OCI-LY3 (cell line): ENCODE measurements at regions not wholly inside any gene's neighbourhood (a gene's known extent, or its start where the extent isn't known, plus 50 kb on each side); places are given as distances from the start of the nearest gene placed in this dataset.

Source experiments
- EZH2phosphoT487 ChIP-seq: fragments of 200-600 bp; shearing (Covaris generic); IDR thresholded peaks from 2 replicates; pipeline ENCODE4 v1.6.1; 2018; ENCODE audit warnings: antibody characterized with exemption, mixed run types, low read depth
- TF ChIP-seq, protein P1 (sequence below): fragments of 200-600, 300-600 bp; sonication (generic); IDR thresholded peaks from 2 replicates; pipeline ENCODE4 v1.5.1; 2014; ENCODE audit warnings: antibody characterized with exemption, low read length, low read depth

DNA sequence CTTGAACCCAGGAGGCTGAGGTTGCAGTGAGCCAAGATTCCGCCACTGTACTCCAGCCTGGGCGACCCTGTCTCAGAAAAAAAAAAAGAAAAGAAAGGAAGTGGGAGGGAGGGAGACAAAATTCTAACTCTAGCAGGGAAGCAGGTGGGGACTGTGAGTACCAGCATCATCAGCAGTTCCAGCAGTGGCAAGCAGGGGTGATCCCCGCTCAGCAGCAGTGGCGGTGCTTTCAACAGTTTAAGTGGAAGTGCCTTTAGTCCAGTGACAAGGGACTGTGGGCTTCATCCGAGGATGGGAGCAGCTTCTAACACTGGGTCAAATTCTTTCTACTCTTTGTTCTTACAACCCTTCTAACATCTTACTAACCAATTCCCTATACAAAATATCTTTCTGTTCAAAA lies 858.1 kb upstream of the ADAMTS5 start:
- TF ChIP-seq, protein P1, sequence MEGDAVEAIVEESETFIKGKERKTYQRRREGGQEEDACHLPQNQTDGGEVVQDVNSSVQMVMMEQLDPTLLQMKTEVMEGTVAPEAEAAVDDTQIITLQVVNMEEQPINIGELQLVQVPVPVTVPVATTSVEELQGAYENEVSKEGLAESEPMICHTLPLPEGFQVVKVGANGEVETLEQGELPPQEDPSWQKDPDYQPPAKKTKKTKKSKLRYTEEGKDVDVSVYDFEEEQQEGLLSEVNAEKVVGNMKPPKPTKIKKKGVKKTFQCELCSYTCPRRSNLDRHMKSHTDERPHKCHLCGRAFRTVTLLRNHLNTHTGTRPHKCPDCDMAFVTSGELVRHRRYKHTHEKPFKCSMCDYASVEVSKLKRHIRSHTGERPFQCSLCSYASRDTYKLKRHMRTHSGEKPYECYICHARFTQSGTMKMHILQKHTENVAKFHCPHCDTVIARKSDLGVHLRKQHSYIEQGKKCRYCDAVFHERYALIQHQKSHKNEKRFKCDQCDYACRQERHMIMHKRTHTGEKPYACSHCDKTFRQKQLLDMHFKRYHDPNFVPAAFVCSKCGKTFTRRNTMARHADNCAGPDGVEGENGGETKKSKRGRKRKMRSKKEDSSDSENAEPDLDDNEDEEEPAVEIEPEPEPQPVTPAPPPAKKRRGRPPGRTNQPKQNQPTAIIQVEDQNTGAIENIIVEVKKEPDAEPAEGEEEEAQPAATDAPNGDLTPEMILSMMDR = no peak
- TF ChIP-seq EZH2phosphoT487 = no peak
